B cell (primary cell): ENCODE measurements at regions not wholly inside any gene's neighbourhood (a gene's known extent, or its start where the extent isn't known, plus 50 kb on each side); places are given as distances from the start of the nearest gene placed in this dataset.

ENCODE experiments used
- ATAC-seq: fragments of 200-7000 bp; cut with Tn5 transposase; one replicate; pipeline ENCODE4 v1.10.0; 2021; ENCODE audit warnings: low read depth, mild to moderate bottlenecking, moderate number of reproducible peaks, moderate library complexity
- CTCF ChIA-PET: fragments of 350-600 bp; sonication (Branson Sonifier 250); formaldehyde crosslinking; loops from one replicate; lab custom pipeline; 2021; ENCODE audit warnings: antibody characterized with exemption, inconsistent platforms; lab: Charles Lee
- POLR2A ChIA-PET: fragments of 350-600 bp; sonication (Branson Sonifier 250); formaldehyde crosslinking; loops from one replicate; lab custom pipeline; 2021; ENCODE audit warnings: antibody characterized with exemption; lab: Charles Lee
- DNase-seq: peaks from one replicate; pipeline ENCODE4 v3.0.0; 2013
- H2AFZ ChIP-seq: 2 replicates; pipeline ENCODE4 v1.6.1; 2012; ENCODE audit warnings: mild to moderate bottlenecking, low read depth, low read length; ENCODE audit not compliant: insufficient read depth, poor library complexity, severe bottlenecking
- H3K27ac ChIP-seq, 2 donors: 1 replicate in 1 of 2; 2 replicates in 1 of 2; pipeline ENCODE4 v1.5.1; 2012 to 2013; ENCODE audit warnings: low read length in 2 of 2, mild to moderate bottlenecking in 2 of 2, moderate library complexity in 1 of 2
- H3K27me3 ChIP-seq, 4 experiments: fragments of 200-600 bp in 1 of 4; sonication (generic) in 1 of 4; replicated peaks in 1 of 4; 1 replicate in 2 of 4; 2 replicates in 2 of 4; pipeline versions ENCODE4 v1.6.1 to v1.7.0; 2013 to 2016; ENCODE audit warnings: low read length in 3 of 4, mild to moderate bottlenecking in 2 of 4, mixed read lengths in 1 of 4, moderate library complexity in 1 of 4; ENCODE audit not compliant: insufficient read depth in 4 of 4, control insufficient read depth in 3 of 4; ENCODE audit errors: control extremely low read depth in 1 of 4
- H3K36me3 ChIP-seq, 2 experiments: replicated peaks in 1 of 2; 1 replicate in 1 of 2; 2 replicates in 1 of 2; pipeline versions ENCODE4 v1.6.1 to v1.7.1; 2013; ENCODE audit warnings: low read length in 1 of 2; ENCODE audit not compliant: insufficient read depth in 2 of 2, control insufficient read depth in 1 of 2; ENCODE audit errors: control extremely low read depth in 1 of 2, extremely low read depth in 1 of 2
- H3K4me1 ChIP-seq, 2 donors: fragments of 200-600 bp in 1 of 2; sonication (generic) in 1 of 2; 1 replicate in 1 of 2; 2 replicates in 1 of 2; pipeline versions ENCODE4 v1.5.1 to v1.6.1; 2013 to 2017; ENCODE audit warnings: low read length in 2 of 2; ENCODE audit not compliant: control insufficient read depth in 2 of 2, insufficient read depth in 2 of 2
- H3K4me2 ChIP-seq: replicated peaks from 2 replicates; pipeline ENCODE3; 2012; ENCODE audit warnings: mild to moderate bottlenecking, low read depth, low read length; ENCODE audit not compliant: poor library complexity, severe bottlenecking
- H3K4me3 ChIP-seq, 5 experiments: fragments of 200-600 bp in 1 of 5; sonication (generic) in 1 of 5; 1 replicate in 3 of 5; 2 replicates in 2 of 5; pipeline versions ENCODE4 v1.5.1 to v1.7.0; 2011 to 2016; ENCODE audit warnings: low read length in 4 of 5, mild to moderate bottlenecking in 4 of 5, low read depth in 2 of 5, control low read depth in 1 of 5, moderate library complexity in 1 of 5; ENCODE audit not compliant: insufficient read depth in 1 of 5; ENCODE audit errors: control extremely low read depth in 1 of 5, extremely low read depth in 1 of 5
- H3K79me2 ChIP-seq: fragments of 200-600 bp; sonication (generic); one replicate; pipeline ENCODE4 v1.6.0; 2016; ENCODE audit warnings: low read length; ENCODE audit not compliant: control insufficient read depth, insufficient read depth
- H3K9ac ChIP-seq: fragments of 200-600 bp; sonication (generic); 2 replicates; pipeline ENCODE4 v1.6.1; 2017; ENCODE audit warnings: mild to moderate bottlenecking, low read length, moderate library complexity
- H3K9me3 ChIP-seq, 3 donors: one replicate each; pipeline versions ENCODE4 v1.6.1 to v1.7.1; 2013; ENCODE audit warnings: low read length in 2 of 3; ENCODE audit not compliant: control insufficient read depth in 2 of 3, insufficient read depth in 1 of 3; ENCODE audit errors: control extremely low read depth in 1 of 3
- H4K20me1 ChIP-seq: 2 replicates; pipeline ENCODE4 v1.6.0; 2012; ENCODE audit warnings: mild to moderate bottlenecking, low read length; ENCODE audit not compliant: insufficient read depth, control insufficient read depth, poor library complexity, severe bottlenecking
- H3K27ac Mint-ChIP-seq: one replicate; pipeline ENCODE4 v1.8.0; 2021; ENCODE audit warnings: mixed read lengths
- H3K27me3 Mint-ChIP-seq: one replicate; pipeline ENCODE4 v1.8.0; 2021; ENCODE audit warnings: mixed read lengths
- H3K4me1 Mint-ChIP-seq: one replicate; pipeline ENCODE4 v1.8.0; 2021; ENCODE audit warnings: mixed read lengths
- H3K4me3 Mint-ChIP-seq: one replicate; pipeline ENCODE4 v1.8.0; 2021; ENCODE audit warnings: mixed read lengths
- H3K9me3 Mint-ChIP-seq: one replicate; pipeline ENCODE4 v1.8.0; 2022; ENCODE audit warnings: mixed read lengths; ENCODE audit not compliant: insufficient read depth
- EZH2 ChIP-seq: IDR thresholded peaks from 2 replicates; pipeline ENCODE4 v1.6.1; 2012; ENCODE audit warnings: borderline replicate concordance, low read depth, mild to moderate bottlenecking, moderate library complexity, low read length; ENCODE audit not compliant: insufficient read depth, poor library complexity, severe bottlenecking
- WGBS: methylation state at CpG from one replicate; pipeline ENCODE4 v1.1.5; 2013; ENCODE audit warnings: missing lambda C conversion rate; ENCODE audit not compliant: insufficient coverage; 5-methylcytosine and 5-hydroxymethylcytosine counted together
- intact Hi-C: fragments of 100-400 bp; cut with micrococcal nuclease; formaldehyde crosslinking; loops from one replicate; pipeline ENCODE4 v1.10.0; 2022
- TF ChIP-seq, protein P1 (sequence below): fragments of 200-600 bp; IDR thresholded peaks from one replicate; pipeline ENCODE4 v1.8.0; 2022; ENCODE audit warnings: antibody characterized with exemption, mild to moderate bottlenecking

DNA sequence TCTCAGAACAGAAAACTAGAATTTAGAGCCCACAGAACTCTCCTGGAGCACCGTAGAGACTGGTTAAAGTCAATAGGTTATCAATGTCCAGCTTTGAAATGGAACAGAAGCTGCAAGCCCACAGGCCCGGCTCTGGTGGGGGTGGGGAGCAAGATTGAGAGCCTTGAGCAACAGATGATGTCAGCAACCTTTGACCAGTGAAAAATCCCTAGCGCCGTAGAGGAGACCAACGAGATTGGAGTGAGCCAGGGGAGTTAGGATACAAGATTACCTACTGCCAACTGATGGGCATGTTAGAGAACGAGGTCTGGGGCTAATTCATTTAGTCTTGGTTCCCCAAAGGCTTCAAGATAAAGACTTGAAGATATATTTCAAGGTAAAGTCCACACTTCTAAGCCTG is 345.5 kb upstream of the LMCD1 start:
- Mint-ChIP-seq H3K9me3 (no peaks in the 10 kb centered on the region), H3K4me1 (no peaks in the 10 kb centered on the region), H3K27ac (no peak overlapping the region), H3K4me3 (no peak overlapping the region), H3K27me3 (no peaks in the 10 kb centered on the region)
- DNase-seq (no peak), ATAC-seq (no peak)
- Histone ChIP-seq H3K4me3 (no peak overlapping the region), H3K27ac (no peak overlapping the region), H3K27me3 (no peaks in the 10 kb centered on the region), H3K4me2 (no peak overlapping the region), H3K4me1 (no peaks in the 10 kb centered on the region), H3K9ac (no peak overlapping the region), H3K9me3 (no peaks in the 10 kb centered on the region), H2AFZ (no peak overlapping the region), H3K79me2 (no peaks in the 10 kb centered on the region), H4K20me1 (no peaks in the 10 kb centered on the region), H3K36me3 (no peaks in the 10 kb centered on the region)
- TF ChIP-seq, protein P1, sequence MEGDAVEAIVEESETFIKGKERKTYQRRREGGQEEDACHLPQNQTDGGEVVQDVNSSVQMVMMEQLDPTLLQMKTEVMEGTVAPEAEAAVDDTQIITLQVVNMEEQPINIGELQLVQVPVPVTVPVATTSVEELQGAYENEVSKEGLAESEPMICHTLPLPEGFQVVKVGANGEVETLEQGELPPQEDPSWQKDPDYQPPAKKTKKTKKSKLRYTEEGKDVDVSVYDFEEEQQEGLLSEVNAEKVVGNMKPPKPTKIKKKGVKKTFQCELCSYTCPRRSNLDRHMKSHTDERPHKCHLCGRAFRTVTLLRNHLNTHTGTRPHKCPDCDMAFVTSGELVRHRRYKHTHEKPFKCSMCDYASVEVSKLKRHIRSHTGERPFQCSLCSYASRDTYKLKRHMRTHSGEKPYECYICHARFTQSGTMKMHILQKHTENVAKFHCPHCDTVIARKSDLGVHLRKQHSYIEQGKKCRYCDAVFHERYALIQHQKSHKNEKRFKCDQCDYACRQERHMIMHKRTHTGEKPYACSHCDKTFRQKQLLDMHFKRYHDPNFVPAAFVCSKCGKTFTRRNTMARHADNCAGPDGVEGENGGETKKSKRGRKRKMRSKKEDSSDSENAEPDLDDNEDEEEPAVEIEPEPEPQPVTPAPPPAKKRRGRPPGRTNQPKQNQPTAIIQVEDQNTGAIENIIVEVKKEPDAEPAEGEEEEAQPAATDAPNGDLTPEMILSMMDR: no peak
- no peak for TF ChIP-seq EZH2
- 61% methylated on average over 4 of the region's 6 CpGs for WGBS
- ChIA-PET POLR2A (no interaction called here), CTCF (no interaction called here)
- intact Hi-C loops: no loop called here

DNA sequence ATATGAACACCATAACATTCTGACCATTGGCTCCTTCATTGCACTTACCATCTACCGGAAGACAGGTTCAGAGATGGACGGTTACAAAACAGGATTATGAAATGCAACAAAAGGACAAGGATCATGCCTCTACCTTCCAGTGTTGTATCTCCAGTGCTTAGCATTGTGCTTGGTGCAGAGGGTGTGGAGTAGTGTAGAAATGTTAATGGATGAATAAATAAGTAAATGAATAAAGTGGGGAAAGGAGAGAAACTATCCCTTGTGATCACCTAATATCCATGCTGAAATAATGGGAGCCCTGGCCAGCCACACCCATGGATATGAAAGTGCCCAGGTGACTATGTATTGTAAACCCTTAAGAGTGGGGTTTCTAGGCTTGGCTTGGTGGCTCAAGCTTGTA is 344.8 kb upstream of the LMCD1 start:
- no peak overlapping the region for H3K4me2 ChIP-seq
- ATAC-seq: no peak
- H3K4me3 Mint-ChIP-seq: no peak overlapping the region
- H3K27me3 ChIP-seq: no peaks in the 10 kb centered on the region
- DNase-seq: no peak
- no peaks in the 10 kb centered on the region for H3K36me3 ChIP-seq
- no peaks in the 10 kb centered on the region for H3K4me1 Mint-ChIP-seq
- TF ChIP-seq EZH2: no peak
- TF ChIP-seq, protein P1: no peak
- ChIA-PET POLR2A (no interaction called here), CTCF (no interaction called here)
- no peak overlapping the region for H3K4me3 ChIP-seq
- H3K9me3 ChIP-seq: no peaks in the 10 kb centered on the region
- no peaks in the 10 kb centered on the region for H3K4me1 ChIP-seq
- H3K9me3 Mint-ChIP-seq: no peaks in the 10 kb centered on the region
- intact Hi-C loops: no loop called here
- no peak overlapping the region for H2AFZ ChIP-seq
- H3K27me3 Mint-ChIP-seq: peaks cover 1% of the 10 kb centered on the region
- no peaks in the 10 kb centered on the region for H3K79me2 ChIP-seq
- H4K20me1 ChIP-seq: no peaks in the 10 kb centered on the region
- no peak overlapping the region for H3K9ac ChIP-seq
- no peak overlapping the region for H3K27ac Mint-ChIP-seq
- WGBS: no CpG with 5 or more reads among the region's 2 CpGs
- H3K27ac ChIP-seq: no peak overlapping the region
